Keratinocyte (primary cell): ENCODE measurements at regions not wholly inside any gene's neighbourhood (a gene's known extent, or its start where the extent isn't known, plus 50 kb on each side); places are given as distances from the start of the nearest gene placed in this dataset.

ENCODE experiments used
- DNase-seq: peaks from one replicate; pipeline ENCODE4 v3.0.0-alpha.2; 2011; ENCODE audit warnings: low read depth, missing footprints, low spot score
- FAIRE-seq: peaks from 2 replicates; lab custom pipeline; 2011; peaks lifted over from hg19 to GRCh38; lab: Jason Lieb, UNC
- H2AFZ ChIP-seq: 2 replicates; pipeline ENCODE4 v1.6.0; 2012; ENCODE audit warnings: low read length, control low read depth, inconsistent platforms; ENCODE audit not compliant: control insufficient read depth
- H3K27ac ChIP-seq: 2 replicates; pipeline ENCODE4 v1.5.1; 2011; ENCODE audit warnings: low read length; ENCODE audit not compliant: control insufficient read depth, insufficient read depth
- H3K27me3 ChIP-seq: 3 replicates; pipeline ENCODE4 v1.6.0; 2011; ENCODE audit warnings: low read length; ENCODE audit not compliant: control insufficient read depth, insufficient read depth; ENCODE audit errors: extremely low read depth
- H3K36me3 ChIP-seq, 2 experiments: 2 replicates in 1 of 2; 3 replicates in 1 of 2; pipeline ENCODE4 v1.5.1; 2011; ENCODE audit warnings: low read length in 2 of 2, mild to moderate bottlenecking in 1 of 2; ENCODE audit not compliant: control insufficient read depth in 2 of 2, insufficient read depth in 2 of 2; ENCODE audit errors: extremely low read depth in 1 of 2
- H3K4me1 ChIP-seq: 3 replicates; pipeline ENCODE4 v1.5.1; 2011; ENCODE audit warnings: low read length; ENCODE audit not compliant: control insufficient read depth, insufficient read depth; ENCODE audit errors: extremely low read depth
- H3K4me2 ChIP-seq: 3 replicates; pipeline ENCODE4 v1.6.0; 2011; ENCODE audit warnings: low read depth, low read length; ENCODE audit not compliant: control insufficient read depth, insufficient read depth; ENCODE audit errors: extremely low read depth
- H3K4me3 ChIP-seq, 3 experiments: fragments of 200-600 bp in 1 of 3; sonication (generic) in 1 of 3; 2 replicates in 2 of 3; 3 replicates in 1 of 3; pipeline ENCODE4 v1.5.1; 2011 to 2016; ENCODE audit warnings: low read length in 3 of 3, mild to moderate bottlenecking in 3 of 3, control low read depth in 2 of 3, inconsistent platforms in 1 of 3, low read depth in 1 of 3, mixed read lengths in 1 of 3, mixed run types in 1 of 3, moderate library complexity in 1 of 3; ENCODE audit not compliant: control insufficient read depth in 2 of 3, insufficient read depth in 2 of 3; ENCODE audit errors: extremely low read depth in 1 of 3
- H3K79me2 ChIP-seq: 2 replicates; pipeline ENCODE4 v1.6.0; 2012; ENCODE audit warnings: low read length; ENCODE audit not compliant: control insufficient read depth, insufficient read depth
- H3K9ac ChIP-seq: 3 replicates; pipeline ENCODE4 v1.6.0; 2011; ENCODE audit warnings: low read length; ENCODE audit not compliant: control insufficient read depth, insufficient read depth; ENCODE audit errors: extremely low read depth
- H3K9me1 ChIP-seq: 3 replicates; pipeline ENCODE4 v1.6.0; 2011; ENCODE audit warnings: low read length; ENCODE audit not compliant: control insufficient read depth, insufficient read depth; ENCODE audit errors: extremely low read depth
- H3K9me3 ChIP-seq: 2 replicates; pipeline ENCODE4 v1.5.1; 2012; ENCODE audit warnings: low read depth, low read length; ENCODE audit not compliant: control insufficient read depth
- H4K20me1 ChIP-seq: 3 replicates; pipeline ENCODE4 v1.6.0; 2011; ENCODE audit warnings: low read length; ENCODE audit not compliant: control insufficient read depth, insufficient read depth; ENCODE audit errors: extremely low read depth
- EZH2 ChIP-seq: IDR thresholded peaks from one replicate; pipeline ENCODE4 v1.6.1; 2012; ENCODE audit warnings: inconsistent platforms, mild to moderate bottlenecking, low read length, moderate library complexity
- dilution Hi-C: fragments of 300-500 bp; cut with MboI; formaldehyde crosslinking; loops from one replicate; pipeline ENCODE4 v1.7.0; 2020; ENCODE audit warnings: low sequenced_read_pairs; ENCODE audit not compliant: extremely low pct_ligation_motif_present
- TF ChIP-seq, protein P1 (sequence below), 3 experiments: IDR thresholded peaks in 1 of 3; conservative IDR thresholded peaks in 1 of 3; optimal IDR thresholded peaks in 1 of 3; 2 replicates in 2 of 3; 3 replicates in 1 of 3; pipeline versions ENCODE3 to v1.5.1; 2011; ENCODE audit warnings: low read length in 3 of 3, mild to moderate bottlenecking in 3 of 3, moderate library complexity in 2 of 3, control low read depth in 1 of 3, inconsistent platforms in 1 of 3; ENCODE audit not compliant: insufficient read depth in 2 of 3; ENCODE audit errors: extremely low read depth in 1 of 3

DNA sequence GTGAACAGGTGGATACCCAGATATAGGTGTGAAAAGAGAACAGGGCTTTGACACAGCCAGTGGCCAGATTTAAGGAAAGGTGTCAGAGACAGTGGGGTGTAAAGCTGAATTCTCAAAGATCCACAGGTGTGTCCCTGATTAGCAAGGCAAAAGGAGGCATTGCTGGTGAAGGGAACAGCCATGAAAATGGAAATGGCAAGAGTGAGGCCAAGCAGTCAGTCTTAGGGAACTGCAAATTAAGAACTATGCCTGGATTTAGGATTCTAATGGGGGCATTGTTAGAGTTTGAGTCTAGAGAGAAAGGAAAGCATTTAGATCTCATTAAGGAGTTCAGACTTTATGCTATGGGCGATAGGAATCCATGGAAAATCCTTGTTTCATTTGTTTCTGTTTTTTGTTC lies 789.2 kb downstream of the MAFB start:
- FAIRE-seq = no peak

DNA sequence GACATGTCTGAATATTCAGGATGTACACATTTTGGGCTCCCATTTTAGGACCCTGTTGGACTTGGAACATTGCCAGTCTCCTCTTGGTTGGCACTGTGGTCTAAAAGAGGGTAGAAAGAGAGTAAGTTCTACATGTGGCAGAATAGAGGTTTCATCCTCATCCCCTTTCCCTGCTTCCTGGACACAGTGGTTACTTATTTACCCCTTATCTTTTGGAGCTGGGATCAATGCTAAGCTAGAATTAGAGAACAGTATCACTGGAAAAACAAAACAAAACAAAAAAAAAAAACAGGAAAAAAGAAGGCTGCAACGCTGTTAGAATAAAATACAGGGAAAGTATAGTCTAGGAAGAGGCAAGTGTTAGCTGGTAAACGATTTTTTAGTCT lies 790.6 kb downstream of the MAFB start:
- Histone ChIP-seq H3K9me1 (no peaks in the 10 kb centered on the region), H3K36me3 (no peaks in the 10 kb centered on the region), H3K9me3 (no peaks in the 10 kb centered on the region), H3K27ac (no peak overlapping the region), H3K79me2 (no peaks in the 10 kb centered on the region), H3K4me1 (peaks cover 18% of the 10 kb centered on the region), H3K4me3 (no peak overlapping the region), H3K4me2 (peak overlapping the region; percentile 29), H3K9ac (no peak overlapping the region), H4K20me1 (no peaks in the 10 kb centered on the region), H2AFZ (peak overlapping the region; percentile 35), H3K27me3 (no peaks in the 10 kb centered on the region)
- TF ChIP-seq, protein P1, sequence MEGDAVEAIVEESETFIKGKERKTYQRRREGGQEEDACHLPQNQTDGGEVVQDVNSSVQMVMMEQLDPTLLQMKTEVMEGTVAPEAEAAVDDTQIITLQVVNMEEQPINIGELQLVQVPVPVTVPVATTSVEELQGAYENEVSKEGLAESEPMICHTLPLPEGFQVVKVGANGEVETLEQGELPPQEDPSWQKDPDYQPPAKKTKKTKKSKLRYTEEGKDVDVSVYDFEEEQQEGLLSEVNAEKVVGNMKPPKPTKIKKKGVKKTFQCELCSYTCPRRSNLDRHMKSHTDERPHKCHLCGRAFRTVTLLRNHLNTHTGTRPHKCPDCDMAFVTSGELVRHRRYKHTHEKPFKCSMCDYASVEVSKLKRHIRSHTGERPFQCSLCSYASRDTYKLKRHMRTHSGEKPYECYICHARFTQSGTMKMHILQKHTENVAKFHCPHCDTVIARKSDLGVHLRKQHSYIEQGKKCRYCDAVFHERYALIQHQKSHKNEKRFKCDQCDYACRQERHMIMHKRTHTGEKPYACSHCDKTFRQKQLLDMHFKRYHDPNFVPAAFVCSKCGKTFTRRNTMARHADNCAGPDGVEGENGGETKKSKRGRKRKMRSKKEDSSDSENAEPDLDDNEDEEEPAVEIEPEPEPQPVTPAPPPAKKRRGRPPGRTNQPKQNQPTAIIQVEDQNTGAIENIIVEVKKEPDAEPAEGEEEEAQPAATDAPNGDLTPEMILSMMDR (optimal IDR thresholded peaks at IDR 0.05 in 1 of 3, IDR thresholded peaks at IDR 0.05 in 1 of 3, conservative IDR thresholded peaks at IDR 0.05 in 1 of 3; ENCODE audit: extremely low read depth in 1 of 3, insufficient read depth in 2 of 3, low read length in 3 of 3) = no peak
- no peak for TF ChIP-seq EZH2
- DNase-seq = no peak
- dilution Hi-C loops = no loop called here
- FAIRE-seq = no peak

More for the DNA sequence above, 789.2 kb downstream of the MAFB start:
- Histone ChIP-seq H4K20me1 (no peaks in the 10 kb centered on the region), H3K4me3 (no peak overlapping the region), H3K79me2 (no peaks in the 10 kb centered on the region), H3K4me1 (peaks cover 18% of the 10 kb centered on the region), H3K9ac (no peak overlapping the region), H3K27ac (no peak overlapping the region), H3K9me1 (no peaks in the 10 kb centered on the region), H3K36me3 (no peaks in the 10 kb centered on the region), H3K27me3 (no peaks in the 10 kb centered on the region), H2AFZ (no peak overlapping the region), H3K4me2 (no peak overlapping the region), H3K9me3 (no peaks in the 10 kb centered on the region)
- dilution Hi-C loops = no loop called here
- no peak for TF ChIP-seq EZH2
- TF ChIP-seq, protein P1 (optimal IDR thresholded peaks at IDR 0.05 in 1 of 3, IDR thresholded peaks at IDR 0.05 in 1 of 3, conservative IDR thresholded peaks at IDR 0.05 in 1 of 3; ENCODE audit: extremely low read depth in 1 of 3, insufficient read depth in 2 of 3, low read length in 3 of 3) = no peak
- no peak for DNase-seq
